GM10266 (cell line): ENCODE measurements at regions not wholly inside any gene's neighbourhood (a gene's known extent, or its start where the extent isn't known, plus 50 kb on each side); places are given as distances from the start of the nearest gene placed in this dataset.

Experiments used
- DNase-seq: peaks from one replicate; pipeline ENCODE4 v3.0.0; 2012; ENCODE audit errors: extremely low spot score
- TF ChIP-seq, protein P1 (sequence below): IDR thresholded peaks from 2 replicates; pipeline ENCODE4 v1.5.1; 2012; ENCODE audit warnings: mild to moderate bottlenecking, low read depth; ENCODE audit not compliant: control insufficient read depth, insufficient read depth; ENCODE audit errors: missing control alignments

DNA sequence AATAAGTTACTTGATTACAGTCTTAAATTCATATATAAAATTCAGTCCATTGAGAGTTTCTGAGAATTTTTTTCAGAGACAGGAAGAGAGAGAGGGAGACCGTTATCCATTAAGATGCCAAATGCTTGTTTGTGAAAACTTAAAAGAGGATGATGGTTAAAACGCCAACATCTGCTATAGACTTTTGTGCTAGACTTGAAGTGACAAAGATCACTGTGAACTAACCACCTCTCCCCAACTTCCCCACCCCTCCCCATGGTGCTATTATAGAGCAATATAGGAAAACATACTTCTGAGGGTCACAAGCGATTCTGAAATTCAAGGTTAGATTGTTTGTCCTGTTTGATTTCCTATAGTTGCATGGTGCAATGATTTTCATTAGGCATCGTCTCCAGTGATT, 440.8 kb downstream of the RMST start:
- TF ChIP-seq, protein P1, sequence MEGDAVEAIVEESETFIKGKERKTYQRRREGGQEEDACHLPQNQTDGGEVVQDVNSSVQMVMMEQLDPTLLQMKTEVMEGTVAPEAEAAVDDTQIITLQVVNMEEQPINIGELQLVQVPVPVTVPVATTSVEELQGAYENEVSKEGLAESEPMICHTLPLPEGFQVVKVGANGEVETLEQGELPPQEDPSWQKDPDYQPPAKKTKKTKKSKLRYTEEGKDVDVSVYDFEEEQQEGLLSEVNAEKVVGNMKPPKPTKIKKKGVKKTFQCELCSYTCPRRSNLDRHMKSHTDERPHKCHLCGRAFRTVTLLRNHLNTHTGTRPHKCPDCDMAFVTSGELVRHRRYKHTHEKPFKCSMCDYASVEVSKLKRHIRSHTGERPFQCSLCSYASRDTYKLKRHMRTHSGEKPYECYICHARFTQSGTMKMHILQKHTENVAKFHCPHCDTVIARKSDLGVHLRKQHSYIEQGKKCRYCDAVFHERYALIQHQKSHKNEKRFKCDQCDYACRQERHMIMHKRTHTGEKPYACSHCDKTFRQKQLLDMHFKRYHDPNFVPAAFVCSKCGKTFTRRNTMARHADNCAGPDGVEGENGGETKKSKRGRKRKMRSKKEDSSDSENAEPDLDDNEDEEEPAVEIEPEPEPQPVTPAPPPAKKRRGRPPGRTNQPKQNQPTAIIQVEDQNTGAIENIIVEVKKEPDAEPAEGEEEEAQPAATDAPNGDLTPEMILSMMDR = no peak
- no peak for DNase-seq

DNA sequence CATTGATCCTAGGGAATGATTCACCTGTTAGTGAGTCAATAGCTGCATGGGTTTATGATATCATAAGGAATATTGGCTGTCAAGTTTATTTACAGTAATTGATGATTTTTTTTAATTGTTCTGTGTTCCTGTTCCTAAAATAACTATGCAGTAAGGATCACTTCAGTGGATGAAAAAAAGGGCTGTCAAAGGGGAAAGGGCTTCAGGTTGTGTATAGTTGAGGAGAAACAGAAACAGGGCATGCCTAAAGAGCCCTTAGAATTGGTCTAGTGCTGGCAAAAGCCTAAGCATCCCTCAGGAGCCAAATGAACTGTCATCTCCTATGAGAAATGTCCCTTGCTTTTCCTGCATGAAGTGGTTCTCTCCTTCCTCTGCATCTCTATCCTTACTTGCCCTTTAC, 444.9 kb downstream of the RMST start:
- DNase-seq = no peak
- TF ChIP-seq, protein P1 = no peak

DNA sequence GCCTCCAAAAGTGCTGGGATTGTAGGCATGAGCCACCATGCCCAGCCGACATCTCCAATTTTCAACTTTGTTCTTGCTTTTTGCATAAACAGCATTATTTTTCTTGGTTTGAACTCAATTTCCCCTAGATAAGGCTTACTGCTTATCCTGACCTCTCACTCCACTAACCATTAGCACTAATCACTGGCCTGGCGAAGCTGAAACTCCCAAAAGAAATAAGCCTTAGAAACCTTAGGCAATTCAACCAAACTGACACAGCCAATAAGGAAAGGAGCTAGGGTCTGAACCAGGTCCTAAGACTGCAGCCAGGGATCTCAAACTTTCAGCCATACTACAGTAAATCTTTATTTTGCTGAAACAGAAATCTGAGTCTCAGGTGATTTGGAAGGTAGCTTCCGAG, 448.0 kb downstream of the RMST start:
- no peak for DNase-seq

DNA sequence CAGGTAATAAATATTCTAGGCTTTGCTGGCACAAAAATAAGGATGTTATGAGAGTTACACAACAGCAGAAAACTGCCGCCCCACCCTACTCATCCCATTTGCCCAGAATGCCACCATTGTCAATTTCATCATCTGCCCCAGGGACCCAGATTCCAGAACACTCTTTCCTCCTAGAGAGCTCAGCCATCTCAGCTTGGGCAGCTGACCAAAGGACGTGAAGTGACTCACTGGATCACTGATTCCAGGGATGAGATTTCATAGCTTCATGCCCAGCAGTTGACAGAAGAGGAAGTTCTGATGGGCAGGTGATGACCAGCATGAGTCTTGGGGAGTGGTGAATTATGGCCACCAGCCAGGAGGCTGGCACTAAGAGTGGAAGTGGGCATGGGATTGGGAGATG, 450.3 kb downstream of the RMST start:
- TF ChIP-seq, protein P1 = no peak
- DNase-seq = no peak

More for the DNA sequence above, 448.0 kb downstream of the RMST start:
- TF ChIP-seq, protein P1 = no peak

DNA sequence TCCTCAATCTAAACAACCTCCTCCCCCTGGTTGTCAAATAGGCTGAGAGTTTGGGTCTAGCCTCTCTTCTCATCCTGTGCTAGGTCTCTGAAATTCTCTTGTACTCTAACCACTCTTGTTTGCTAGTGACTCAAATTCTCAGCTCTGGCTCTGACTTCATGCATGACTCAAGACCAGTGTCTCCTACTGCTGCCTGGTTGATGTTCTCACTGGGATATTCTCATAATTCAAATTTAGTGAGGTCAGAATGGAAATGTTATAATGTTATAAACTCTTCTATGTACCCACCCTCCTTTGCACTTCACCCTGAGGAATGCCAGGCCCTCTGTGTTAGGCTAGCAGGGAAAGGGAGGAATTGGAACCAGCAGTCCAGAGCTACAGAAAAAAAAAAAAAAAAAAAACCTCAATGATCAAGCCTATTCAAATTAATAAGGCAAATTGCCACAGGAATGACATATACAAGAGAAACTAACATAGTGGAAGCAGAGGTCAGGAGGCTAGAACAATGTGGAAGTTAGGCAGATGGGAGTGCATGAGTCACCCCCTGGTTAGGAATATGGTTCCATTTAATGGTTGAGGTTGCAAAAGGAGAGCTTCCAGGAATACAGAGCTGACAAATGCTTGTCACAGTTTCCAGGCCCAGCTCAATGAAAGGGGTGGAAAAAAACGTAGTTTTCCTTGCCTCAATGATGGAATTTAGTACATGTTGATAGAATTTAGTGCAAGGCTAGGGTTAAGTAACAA, 459.5 kb downstream of the RMST start:
- TF ChIP-seq, protein P1 = no peak
- no peak for DNase-seq

DNA sequence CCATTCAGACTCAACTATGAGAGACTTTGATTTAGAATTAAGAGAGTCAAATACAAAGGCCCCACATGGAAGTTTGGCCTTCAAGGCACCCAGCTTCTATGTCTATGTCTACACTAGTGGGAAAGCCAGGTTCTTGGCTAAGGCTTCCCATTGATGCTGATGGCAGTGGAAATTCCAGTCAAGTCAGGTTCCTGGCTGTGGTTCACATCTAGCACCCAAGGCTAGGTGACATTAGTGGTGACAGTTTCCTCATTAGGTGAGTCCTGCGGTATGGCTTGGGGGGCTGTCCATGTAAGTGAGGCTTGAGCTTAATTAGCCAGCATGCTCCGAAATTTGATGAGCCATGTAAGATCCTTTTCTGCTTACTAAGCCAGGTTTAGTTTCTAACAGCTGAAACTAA, 460.9 kb downstream of the RMST start:
- TF ChIP-seq, protein P1 = no peak
- no peak for DNase-seq

DNA sequence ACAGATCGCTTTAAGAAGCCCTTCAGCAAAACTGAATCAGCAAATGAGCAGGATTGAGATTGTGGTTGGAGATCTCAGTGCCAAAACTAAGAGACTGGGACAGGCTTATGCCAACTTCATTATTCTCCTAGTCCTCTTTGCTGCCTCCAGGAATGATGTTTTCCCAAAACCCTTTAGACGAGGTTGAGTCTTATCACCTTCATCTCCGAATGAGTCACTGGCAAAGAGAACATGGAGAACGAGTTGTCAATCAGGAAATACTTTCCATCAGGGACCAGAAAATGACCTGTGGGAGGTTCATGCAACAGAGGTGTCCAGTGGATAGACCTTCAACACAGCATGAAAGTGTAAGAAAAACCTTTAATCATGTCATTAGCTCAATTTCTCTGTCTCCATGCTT, 461.5 kb downstream of the RMST start:
- no peak for DNase-seq
- TF ChIP-seq, protein P1 = no peak
